ENCODE measurements at regions not wholly inside any gene's neighbourhood (a gene's known extent, or its start where the extent isn't known, plus 50 kb on each side); places are given as distances from the start of the nearest gene placed in this dataset.
A peak's percentile ranks its signal among the peaks of the same experiment; 100 is the strongest.

DNA sequence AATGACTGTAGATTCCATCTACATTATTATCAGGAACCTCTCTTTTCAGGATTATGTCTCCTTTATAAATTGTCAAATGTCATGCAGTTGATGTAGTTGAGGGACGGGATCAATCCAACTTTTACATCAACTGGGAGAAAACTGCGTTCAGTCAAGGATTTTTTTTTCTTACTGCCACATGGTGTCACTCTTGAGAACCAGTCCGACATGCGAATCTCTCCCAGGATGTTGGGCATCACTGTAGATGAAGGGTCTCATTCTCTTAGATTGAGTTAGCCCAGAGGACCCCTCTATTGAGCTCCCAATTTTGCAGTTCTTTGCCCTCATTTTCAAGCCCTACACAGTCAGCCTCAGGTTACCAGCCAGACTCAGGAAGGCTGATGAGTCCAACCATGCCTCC is 120.3 kb upstream of the PTPRZ1 start:
- Histone ChIP-seq H3K27ac (no peak overlapping the region), H3K27me3 (no peaks in the 10 kb centered on the region), H3K9me3 (no peaks in the 10 kb centered on the region), H3K36me3 (replicated peaks in 1 of 2; ENCODE audit: insufficient read depth in 1 of 2, low read depth in 2 of 2) (no peaks in the 10 kb centered on the region), H3K4me3 (no peak overlapping the region), H3K4me1 (no peaks in the 10 kb centered on the region)
- DNase-seq: no peak
- 6 to 14% methylated on average over 4 of the region's 4 CpGs for WGBS, 2 donors
- no peak for TF ChIP-seq POLR2A (IDR thresholded peaks at IDR 0.05)
- TF ChIP-seq, protein P1, sequence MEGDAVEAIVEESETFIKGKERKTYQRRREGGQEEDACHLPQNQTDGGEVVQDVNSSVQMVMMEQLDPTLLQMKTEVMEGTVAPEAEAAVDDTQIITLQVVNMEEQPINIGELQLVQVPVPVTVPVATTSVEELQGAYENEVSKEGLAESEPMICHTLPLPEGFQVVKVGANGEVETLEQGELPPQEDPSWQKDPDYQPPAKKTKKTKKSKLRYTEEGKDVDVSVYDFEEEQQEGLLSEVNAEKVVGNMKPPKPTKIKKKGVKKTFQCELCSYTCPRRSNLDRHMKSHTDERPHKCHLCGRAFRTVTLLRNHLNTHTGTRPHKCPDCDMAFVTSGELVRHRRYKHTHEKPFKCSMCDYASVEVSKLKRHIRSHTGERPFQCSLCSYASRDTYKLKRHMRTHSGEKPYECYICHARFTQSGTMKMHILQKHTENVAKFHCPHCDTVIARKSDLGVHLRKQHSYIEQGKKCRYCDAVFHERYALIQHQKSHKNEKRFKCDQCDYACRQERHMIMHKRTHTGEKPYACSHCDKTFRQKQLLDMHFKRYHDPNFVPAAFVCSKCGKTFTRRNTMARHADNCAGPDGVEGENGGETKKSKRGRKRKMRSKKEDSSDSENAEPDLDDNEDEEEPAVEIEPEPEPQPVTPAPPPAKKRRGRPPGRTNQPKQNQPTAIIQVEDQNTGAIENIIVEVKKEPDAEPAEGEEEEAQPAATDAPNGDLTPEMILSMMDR (IDR thresholded peaks at IDR 0.05): peak in 6 of 7 experiments; percentile 13 to 40 (median 24)
- ATAC-seq: peak; percentile 33
- intact Hi-C loops (cut with DNase I): no loop called here

GRCh38 chr7:121748546-121748945 is 124.4 kb upstream of the PTPRZ1 start:
- DNase-seq (no peak), ATAC-seq (no peak)
- no peak overlapping the region for H3K27ac ChIP-seq
- WGBS, 2 donors: 56 to 64% methylated on average over 1 of the region's 1 CpG
- no peak overlapping the region for H3K4me3 ChIP-seq
- H3K4me1 ChIP-seq: no peaks in the 10 kb centered on the region
- H3K9me3 ChIP-seq: no peaks in the 10 kb centered on the region
- H3K36me3 ChIP-seq (replicated peaks in 1 of 2; ENCODE audit: insufficient read depth in 1 of 2, low read depth in 2 of 2): no peaks in the 10 kb centered on the region
- H3K27me3 ChIP-seq: no peaks in the 10 kb centered on the region
- TF ChIP-seq, protein P1 (IDR thresholded peaks at IDR 0.05): no peak
- no peak for TF ChIP-seq POLR2A (IDR thresholded peaks at IDR 0.05)
- intact Hi-C loops (cut with DNase I): no loop called here

DNA sequence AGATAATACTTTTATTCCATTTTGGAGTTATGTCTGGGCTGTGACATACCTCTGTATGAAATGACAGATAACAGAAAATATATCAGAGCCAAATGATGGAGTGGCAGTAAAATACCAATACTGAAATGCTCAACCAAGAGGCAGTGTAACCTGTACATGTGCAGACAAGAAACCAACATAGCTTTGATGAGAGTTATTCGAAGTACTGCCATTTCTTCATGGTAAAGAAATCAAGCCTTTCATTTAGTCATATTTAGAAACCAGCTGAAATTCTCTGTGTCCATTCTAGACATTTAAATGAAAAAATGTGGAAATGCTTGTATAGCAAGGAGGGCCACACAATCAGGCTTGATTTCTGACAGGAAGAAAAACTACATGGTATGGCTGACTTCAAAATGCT is 127.1 kb upstream of the PTPRZ1 start:
- Histone ChIP-seq H3K4me3 (no peak overlapping the region), H3K9me3 (no peaks in the 10 kb centered on the region), H3K27me3 (no peaks in the 10 kb centered on the region), H3K36me3 (replicated peaks in 1 of 2; ENCODE audit: insufficient read depth in 1 of 2, low read depth in 2 of 2) (no peaks in the 10 kb centered on the region), H3K4me1 (no peaks in the 10 kb centered on the region), H3K27ac (no peak overlapping the region)
- intact Hi-C loops (cut with DNase I): no loop called here
- no peak for ATAC-seq
- WGBS, 2 donors: 65 to 72% methylated on average over 1 of the region's 1 CpG
- TF ChIP-seq, protein P1 (IDR thresholded peaks at IDR 0.05): no peak
- TF ChIP-seq POLR2A (IDR thresholded peaks at IDR 0.05): no peak
- DNase-seq: no peak

DNA sequence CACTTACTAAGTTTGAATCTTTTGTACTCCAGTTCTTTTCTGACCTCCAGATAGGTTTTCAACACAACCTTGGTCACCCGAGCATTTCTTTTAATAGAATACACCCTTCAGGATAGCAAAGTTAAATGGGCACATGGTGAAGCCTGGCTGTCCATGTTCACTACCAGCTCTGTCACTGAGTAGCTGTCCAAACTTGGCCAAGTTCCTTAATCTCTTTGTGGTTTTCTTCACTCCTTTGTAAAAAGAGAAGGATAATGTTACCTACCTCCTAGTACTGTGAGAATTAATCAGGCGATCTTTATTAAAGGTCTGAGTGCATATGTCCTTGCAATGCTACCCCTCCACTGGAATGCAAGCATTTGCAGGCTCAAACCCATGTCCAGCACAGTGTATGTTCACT is 128.1 kb upstream of the PTPRZ1 start:
- Histone ChIP-seq H3K27ac (no peak overlapping the region), H3K27me3 (no peaks in the 10 kb centered on the region), H3K9me3 (no peaks in the 10 kb centered on the region), H3K4me1 (no peaks in the 10 kb centered on the region), H3K4me3 (no peak overlapping the region), H3K36me3 (replicated peaks in 1 of 2; ENCODE audit: insufficient read depth in 1 of 2, low read depth in 2 of 2) (no peaks in the 10 kb centered on the region)
- TF ChIP-seq, protein P1 (IDR thresholded peaks at IDR 0.05): no peak
- no peak for TF ChIP-seq POLR2A (IDR thresholded peaks at IDR 0.05)
- 78 to 82% methylated on average over 2 of the region's 2 CpGs for WGBS, 2 donors
- DNase-seq (no peak), ATAC-seq (no peak)
- intact Hi-C loops (cut with DNase I): no loop called here

DNA sequence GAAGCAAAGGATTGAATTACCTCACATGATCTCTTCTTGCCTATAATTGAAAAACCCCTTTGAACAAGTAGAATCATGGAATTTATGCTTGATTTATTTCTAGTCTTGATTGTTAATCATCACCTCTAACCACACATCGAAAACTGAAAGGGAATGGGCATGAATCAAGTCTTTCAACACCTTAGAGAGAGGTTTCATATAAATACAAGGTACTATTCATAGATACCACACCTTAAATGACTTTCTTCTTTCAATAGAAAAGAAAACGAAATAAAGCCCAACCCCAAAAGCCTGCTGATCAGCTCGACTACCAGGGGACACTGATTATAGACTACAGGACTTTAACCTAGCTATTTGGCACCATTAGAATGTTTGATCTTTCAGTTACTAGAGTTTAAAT is 128.6 kb upstream of the PTPRZ1 start:
- Histone ChIP-seq H3K4me1 (no peaks in the 10 kb centered on the region), H3K4me3 (no peak overlapping the region), H3K27me3 (no peaks in the 10 kb centered on the region), H3K36me3 (replicated peaks in 1 of 2; ENCODE audit: insufficient read depth in 1 of 2, low read depth in 2 of 2) (no peaks in the 10 kb centered on the region), H3K9me3 (no peaks in the 10 kb centered on the region), H3K27ac (no peak overlapping the region)
- ATAC-seq (no peak), DNase-seq (no peak)
- intact Hi-C loops (cut with DNase I): no loop called here
- WGBS, 2 donors: 27 to 32% methylated on average over 3 of the region's 3 CpGs
- TF ChIP-seq POLR2A (IDR thresholded peaks at IDR 0.05): no peak
- TF ChIP-seq, protein P1 (IDR thresholded peaks at IDR 0.05): no peak

All from body of pancreas (tissue), 4 donors.